GM18502 (cell line): ENCODE measurements at regions not wholly inside any gene's neighbourhood (a gene's known extent, or its start where the extent isn't known, plus 50 kb on each side); places are given as distances from the start of the nearest gene placed in this dataset.

Experiments used
- ATAC-seq: cut with Tn5 transposase; IDR thresholded peaks from one replicate; pipeline ENCODE4 v1.9.1; 2021; ENCODE audit warnings: mild to moderate bottlenecking; ENCODE audit not compliant: unreplicated experiment, poor library complexity

- ATAC-seq: no peak
These were observed 102.5 kb upstream of the ROBO1 start for GRCh38 chr3:79870313-79870620.

- no peak for ATAC-seq
These were observed 101.9 kb upstream of the ROBO1 start for GRCh38 chr3:79869461-79870312.

- no peak for ATAC-seq
These were observed 98.4 kb upstream of the ROBO1 start for GRCh38 chr3:79866162-79866561.

GRCh38 chr3:79864077-79864476 is 96.3 kb upstream of the ROBO1 start:
- no peak for ATAC-seq

- no peak for ATAC-seq
These were observed 81.1 kb upstream of the ROBO1 start for GRCh38 chr3:79848876-79849275.

- no peak for ATAC-seq
These were observed 80.1 kb upstream of the ROBO1 start for GRCh38 chr3:79847928-79848327.

GRCh38 chr3:79846148-79846933 is 78.5 kb upstream of the ROBO1 start:
- ATAC-seq: no peak

- ATAC-seq: no peak
These were observed 77.7 kb upstream of the ROBO1 start for GRCh38 chr3:79845546-79845945.

GRCh38 chr3:79844176-79844575 is 76.4 kb upstream of the ROBO1 start:
- ATAC-seq: no peak

GRCh38 chr3:79843180-79843579 is 75.4 kb upstream of the ROBO1 start:
- no peak for ATAC-seq

- no peak for ATAC-seq
These were observed 67.9 kb upstream of the ROBO1 start for GRCh38 chr3:79835701-79836100.

- no peak for ATAC-seq
These were observed 56.4 kb upstream of the ROBO1 start for GRCh38 chr3:79824166-79824565.

GRCh38 chr3:79822076-79822475 is 54.3 kb upstream of the ROBO1 start:
- no peak for ATAC-seq

- ATAC-seq: no peak
These were observed 52.3 kb upstream of the ROBO1 start for GRCh38 chr3:79820089-79820488.

- no peak for ATAC-seq
These were observed 50.2 kb upstream of the ROBO1 start for GRCh38 chr3:79818015-79818414.
